ENCODE measurements at regions not wholly inside any gene's neighbourhood (a gene's known extent, or its start where the extent isn't known, plus 50 kb on each side); places are given as distances from the start of the nearest gene placed in this dataset.

GRCh38 chr18:38459131-38459994 is 893.8 kb upstream of the CELF4 start:
- TF ChIP-seq CTCF (conservative IDR thresholded peaks at IDR 0.05; ENCODE audit: low read length) (no peak), EZH2phosphoT487 (IDR thresholded peaks at IDR 0.05; ENCODE audit: borderline replicate concordance, low read depth, low read length) (no peak)
